Right cardiac atrium (tissue), 5 donors: ENCODE measurements at regions not wholly inside any gene's neighbourhood (a gene's known extent, or its start where the extent isn't known, plus 50 kb on each side); places are given as distances from the start of the nearest gene placed in this dataset.

ENCODE experiments used
- ATAC-seq, 2 donors: fragments of 200-7000 bp; cut with Tn5 transposase; one replicate each; pipeline versions ENCODE4 v1.8.0 to v1.9.1; 2020; ENCODE audit warnings: moderate library complexity in 2 of 2, mild to moderate bottlenecking in 1 of 2
- DNase-seq, 3 donors: peaks; one replicate each; pipeline ENCODE4 v3.0.0-alpha.2; 2020
- H3K27ac ChIP-seq: one replicate; pipeline ENCODE4 v1.5.1; 2013; ENCODE audit warnings: mild to moderate bottlenecking, low read length, control low read depth, moderate library complexity
- H3K27me3 ChIP-seq: one replicate; pipeline ENCODE4 v1.6.1; 2013; ENCODE audit not compliant: control insufficient read depth, insufficient read depth
- H3K4me1 ChIP-seq: one replicate; pipeline ENCODE4 v1.6.1; 2013; ENCODE audit warnings: low read length; ENCODE audit not compliant: control insufficient read depth, insufficient read depth
- H3K4me3 ChIP-seq: one replicate; pipeline ENCODE4 v1.5.1; 2013; ENCODE audit warnings: low read length, control low read depth
- H3K9me3 ChIP-seq: one replicate; pipeline ENCODE4 v1.6.1; 2013; ENCODE audit warnings: low read length; ENCODE audit not compliant: control insufficient read depth
- WGBS: extraction: QIAGEN DNeasy Blood & Tissue Kit; methylation state at CpG from one replicate; pipeline ENCODE4 v1.1.7; 2013; 5-methylcytosine and 5-hydroxymethylcytosine counted together
- intact Hi-C, 4 donors: fragments of 100-400 bp; cut with DNase I; formaldehyde crosslinking; loops; one replicate each; pipeline versions ENCODE4 v1.11.0 to v1.14.0; 2022 to 2023
- donor health status: healthy with polysubstance abuse.
- donor health status: DM: no; HTN: yes; CAD: no.
- donor health status: DM: no; HTN: no; CAD: no.
- donor health status: DM: no; HTN: yes; CAD: no; lungs with severe emphysema.
- donor health status: DM: yes; HTN: yes; CAD: no.

GRCh38 chr13:58119351-58119750 is 487.8 kb downstream of the PCDH17 start:
- intact Hi-C loops: no loop called here

GRCh38 chr13:58119804-58120203 is 488.3 kb downstream of the PCDH17 start:
- DNase-seq: no peak
- H3K9me3 ChIP-seq: no peaks in the 10 kb centered on the region
- H3K4me3 ChIP-seq: no peak overlapping the region
- ATAC-seq: no peak
- intact Hi-C loops: no loop called here
- WGBS: 71% methylated on average over 2 of the region's 2 CpGs
- no peaks in the 10 kb centered on the region for H3K4me1 ChIP-seq
- H3K27ac ChIP-seq: no peak overlapping the region
- no peaks in the 10 kb centered on the region for H3K27me3 ChIP-seq

More at GRCh38 chr13:58119351-58119750, 487.8 kb downstream of the PCDH17 start:
- Histone ChIP-seq H3K9me3 (no peaks in the 10 kb centered on the region), H3K4me1 (no peaks in the 10 kb centered on the region), H3K27ac (no peak overlapping the region), H3K27me3 (no peaks in the 10 kb centered on the region), H3K4me3 (no peak overlapping the region)
- DNase-seq (no peak), ATAC-seq (no peak)
- 80% methylated on average over 1 of the region's 1 CpG for WGBS

- 54% methylated on average over 2 of the region's 2 CpGs for WGBS
- intact Hi-C loops: no loop called here
- Histone ChIP-seq H3K4me3 (no peak overlapping the region), H3K4me1 (no peaks in the 10 kb centered on the region), H3K27me3 (no peaks in the 10 kb centered on the region), H3K9me3 (no peaks in the 10 kb centered on the region), H3K27ac (no peak overlapping the region)
- no peak for ATAC-seq
- DNase-seq: no peak
Observed at GRCh38 chr13:58126496-58126895, 495.0 kb downstream of the PCDH17 start.

GRCh38 chr13:58134012-58134411 is 502.5 kb downstream of the PCDH17 start:
- intact Hi-C loops: no loop called here
- ATAC-seq: no peak
- Histone ChIP-seq H3K4me1 (no peaks in the 10 kb centered on the region), H3K9me3 (no peaks in the 10 kb centered on the region), H3K27ac (no peak overlapping the region), H3K4me3 (no peak overlapping the region), H3K27me3 (no peaks in the 10 kb centered on the region)
- no peak for DNase-seq
- 57% methylated on average over 3 of the region's 3 CpGs for WGBS

- no peak for DNase-seq
- no peak for ATAC-seq
- H3K27me3 ChIP-seq: no peaks in the 10 kb centered on the region
- WGBS: 95% methylated on average over 5 of the region's 5 CpGs
- intact Hi-C loops: no loop called here
- no peak overlapping the region for H3K27ac ChIP-seq
- H3K9me3 ChIP-seq: no peaks in the 10 kb centered on the region
- H3K4me3 ChIP-seq: no peak overlapping the region
- H3K4me1 ChIP-seq: no peaks in the 10 kb centered on the region
Observed at GRCh38 chr13:58134525-58134924, 503.0 kb downstream of the PCDH17 start.

- H3K27ac ChIP-seq: no peak overlapping the region
- intact Hi-C loops: no loop called here
- no peaks in the 10 kb centered on the region for H3K9me3 ChIP-seq
- H3K4me1 ChIP-seq: no peaks in the 10 kb centered on the region
- no peak overlapping the region for H3K4me3 ChIP-seq
- DNase-seq (no peak), ATAC-seq (no peak)
- WGBS: 96% methylated on average over 1 of the region's 1 CpG
- H3K27me3 ChIP-seq: no peaks in the 10 kb centered on the region
Observed at GRCh38 chr13:58142952-58143351, 511.4 kb downstream of the PCDH17 start.

GRCh38 chr13:58144616-58145015 is 513.1 kb downstream of the PCDH17 start:
- Histone ChIP-seq H3K9me3 (no peaks in the 10 kb centered on the region), H3K4me1 (no peaks in the 10 kb centered on the region), H3K27ac (no peak overlapping the region), H3K4me3 (no peak overlapping the region), H3K27me3 (no peaks in the 10 kb centered on the region)
- 93% methylated on average over 12 of the region's 12 CpGs for WGBS
- no peak for DNase-seq
- ATAC-seq: no peak
- intact Hi-C loops: no loop called here

GRCh38 chr13:58151452-58151851 is 519.9 kb downstream of the PCDH17 start:
- 57% methylated on average over 2 of the region's 2 CpGs for WGBS
- intact Hi-C loops: no loop called here
- DNase-seq: no peak
- peak in 1 of 2 donors; percentile 45 for ATAC-seq
- Histone ChIP-seq H3K9me3 (no peaks in the 10 kb centered on the region), H3K4me1 (no peaks in the 10 kb centered on the region), H3K27ac (no peak overlapping the region), H3K27me3 (no peaks in the 10 kb centered on the region), H3K4me3 (no peak overlapping the region)

GRCh38 chr13:58160980-58161379 is 529.4 kb downstream of the PCDH17 start:
- DNase-seq: no peak
- Histone ChIP-seq H3K4me3 (no peak overlapping the region), H3K4me1 (no peaks in the 10 kb centered on the region), H3K9me3 (no peaks in the 10 kb centered on the region), H3K27me3 (no peaks in the 10 kb centered on the region), H3K27ac (no peak overlapping the region)
- intact Hi-C loops: no loop called here
- ATAC-seq: no peak

- intact Hi-C loops: no loop called here
- ATAC-seq: no peak
- 53% methylated on average over 4 of the region's 4 CpGs for WGBS
- DNase-seq: no peak
- no peaks in the 10 kb centered on the region for H3K4me1 ChIP-seq
- no peaks in the 10 kb centered on the region for H3K27me3 ChIP-seq
- H3K27ac ChIP-seq: no peak overlapping the region
- H3K4me3 ChIP-seq: no peak overlapping the region
- H3K9me3 ChIP-seq: no peaks in the 10 kb centered on the region
Observed at GRCh38 chr13:58165617-58166016, 534.1 kb downstream of the PCDH17 start.

- DNase-seq (no peak), ATAC-seq (no peak)
- WGBS: 96% methylated on average over 3 of the region's 3 CpGs
- intact Hi-C loops: no loop called here
- Histone ChIP-seq H3K27me3 (no peaks in the 10 kb centered on the region), H3K4me1 (no peaks in the 10 kb centered on the region), H3K27ac (no peak overlapping the region), H3K9me3 (no peaks in the 10 kb centered on the region), H3K4me3 (no peak overlapping the region)
Observed at GRCh38 chr13:58181111-58181510, 549.6 kb downstream of the PCDH17 start.

- Histone ChIP-seq H3K9me3 (no peaks in the 10 kb centered on the region), H3K4me3 (no peak overlapping the region), H3K4me1 (no peaks in the 10 kb centered on the region), H3K27ac (no peak overlapping the region), H3K27me3 (no peaks in the 10 kb centered on the region)
- intact Hi-C loops: no loop called here
- no peak for DNase-seq
- WGBS: 67% methylated on average over 4 of the region's 4 CpGs
- ATAC-seq: no peak
Observed at GRCh38 chr13:58187881-58188280, 556.3 kb downstream of the PCDH17 start.
